ENCODE measurements at regions not wholly inside any gene's neighbourhood (a gene's known extent, or its start where the extent isn't known, plus 50 kb on each side); places are given as distances from the start of the nearest gene placed in this dataset.

- Histone ChIP-seq H3K27me3 (no peaks in the 10 kb centered on the region), H3K4me3 (no peak overlapping the region), H3K9me3 (no peaks in the 10 kb centered on the region), H3K36me3 (no peaks in the 10 kb centered on the region), H3K27ac (no peak overlapping the region), H3K4me1 (no peaks in the 10 kb centered on the region)
- peak in 1 of 2 donors; percentile 70 for ATAC-seq (ENCODE audit: low FRiP score in 2 of 2)
- 48 to 68% methylated on average over 6 of the region's 6 CpGs for WGBS, 2 donors
- no peak for DNase-seq
- TF ChIP-seq EP300 (IDR thresholded peaks at IDR 0.05) (no peak), CTCF (IDR thresholded peaks at IDR 0.05) (peak in 1 of 6 experiments; percentile 37)
Observed at GRCh38 chr18:24543795-24544498, 83.5 kb downstream of the HRH4 start.

GRCh38 chr18:24544949-24545348, 84.5 kb downstream of the HRH4 start:
- DNase-seq = no peak
- H3K36me3 ChIP-seq = no peaks in the 10 kb centered on the region
- TF ChIP-seq CTCF (IDR thresholded peaks at IDR 0.05) = no peak
- TF ChIP-seq POLR2A (IDR thresholded peaks at IDR 0.05) = no peak
- no peak for TF ChIP-seq POLR2AphosphoS5 (IDR thresholded peaks at IDR 0.05)
- TF ChIP-seq EP300 (IDR thresholded peaks at IDR 0.05) = no peak
- no peaks in the 10 kb centered on the region for H3K4me1 ChIP-seq
- H3K27ac ChIP-seq = no peak overlapping the region
- no peak for ATAC-seq (ENCODE audit: low FRiP score in 2 of 2)
- H3K4me3 ChIP-seq = no peak overlapping the region
- no peaks in the 10 kb centered on the region for H3K27me3 ChIP-seq
- no peaks in the 10 kb centered on the region for H3K9me3 ChIP-seq
- WGBS, 2 donors = 74 to 86% methylated on average over 4 of the region's 4 CpGs

- TF ChIP-seq CTCF (IDR thresholded peaks at IDR 0.05) (no peak), POLR2A (IDR thresholded peaks at IDR 0.05) (no peak), EP300 (IDR thresholded peaks at IDR 0.05) (no peak), POLR2AphosphoS5 (IDR thresholded peaks at IDR 0.05) (no peak)
- no peaks in the 10 kb centered on the region for H3K4me1 ChIP-seq
- DNase-seq = no peak
- ATAC-seq (ENCODE audit: low FRiP score in 2 of 2) = no peak
- H3K9me3 ChIP-seq = no peaks in the 10 kb centered on the region
- no peak overlapping the region for H3K4me3 ChIP-seq
- H3K27me3 ChIP-seq = no peaks in the 10 kb centered on the region
- WGBS, 2 donors = 79 to 94% methylated on average over 2 of the region's 2 CpGs
- H3K27ac ChIP-seq = no peak overlapping the region
- H3K36me3 ChIP-seq = no peaks in the 10 kb centered on the region
Observed at GRCh38 chr18:24545651-24546050, 85.2 kb downstream of the HRH4 start.

GRCh38 chr18:24546307-24546706, 85.9 kb downstream of the HRH4 start:
- ATAC-seq (ENCODE audit: low FRiP score in 2 of 2) (no peak), DNase-seq (no peak)
- no peaks in the 10 kb centered on the region for H3K36me3 ChIP-seq
- no peaks in the 10 kb centered on the region for H3K9me3 ChIP-seq
- no peak overlapping the region for H3K27ac ChIP-seq
- no peak for TF ChIP-seq CTCF (IDR thresholded peaks at IDR 0.05)
- H3K27me3 ChIP-seq = no peaks in the 10 kb centered on the region
- no peak overlapping the region for H3K4me3 ChIP-seq
- H3K4me1 ChIP-seq = no peaks in the 10 kb centered on the region
- 33 to 41% methylated on average over 4 of the region's 4 CpGs for WGBS, 2 donors

- Histone ChIP-seq H3K4me3 (no peak overlapping the region), H3K9me3 (no peaks in the 10 kb centered on the region), H3K27ac (no peak overlapping the region), H3K27me3 (no peaks in the 10 kb centered on the region), H3K36me3 (no peaks in the 10 kb centered on the region), H3K4me1 (no peaks in the 10 kb centered on the region)
- 84 to 91% methylated on average over 3 to 4 of the region's 4 CpGs for WGBS, 2 donors
- DNase-seq (no peak), ATAC-seq (ENCODE audit: low FRiP score in 2 of 2) (no peak)
- TF ChIP-seq POLR2A (IDR thresholded peaks at IDR 0.05) (no peak), EP300 (IDR thresholded peaks at IDR 0.05) (no peak), POLR2AphosphoS5 (IDR thresholded peaks at IDR 0.05) (no peak), CTCF (IDR thresholded peaks at IDR 0.05) (no peak)
Observed at GRCh38 chr18:24548583-24548982, 88.1 kb downstream of the HRH4 start.
